ENCODE measurements at regions not wholly inside any gene's neighbourhood (a gene's known extent, or its start where the extent isn't known, plus 50 kb on each side); places are given as distances from the start of the nearest gene placed in this dataset.
"Not testable (repeated sequence)": the region's sequence is repeated elsewhere in the genome, so short reads cannot be mapped to it uniquely, and the experiment has no call there.

GRCh38 chr20:29755854-29756498 lies 1501.5 kb upstream of the DEFB115 start:
- intact Hi-C loops (cut with micrococcal nuclease; ENCODE audit: unreplicated experiment); H3K4me1 ChIP-seq (ENCODE audit: control insufficient read depth, insufficient read depth, low read length); CTCF ChIA-PET; H3K36me3 ChIP-seq (ENCODE audit: control insufficient read depth, insufficient read depth, low read length); H3K9me3 ChIP-seq (ENCODE audit: control insufficient read depth, insufficient read depth, low read depth, low read length); DNase-seq (ENCODE audit: low read depth, low spot score); POLR2A ChIA-PET; in situ Hi-C loops (cut with HindIII; ENCODE audit: low pct_unique_long_range_greater_than_20kb, low sequenced_read_pairs); BruUV-seq (replicated peaks); H3K27me3 ChIP-seq (ENCODE audit: control insufficient read depth, insufficient read depth, low read length): not testable (repeated sequence)
- peak; percentile 64; the same call in 1 of the 2 replicates for ATAC-seq
- Histone ChIP-seq H3K4me3 (ENCODE audit: low read depth in 2 of 2, low read length in 2 of 2) (peak overlapping the region; percentile 20 to 44), H3K27ac (ENCODE audit: low read length) (peak overlapping the region; percentile 58; the same call in 1 of the 2 replicates)

GRCh38 chr20:29756664-29757063 lies 1500.8 kb upstream of the DEFB115 start:
- Histone ChIP-seq H3K36me3 (ENCODE audit: control insufficient read depth, insufficient read depth, low read length) (no peaks in the 10 kb centered on the region), H3K4me3 (ENCODE audit: low read depth in 2 of 2, low read length in 2 of 2) (no peak overlapping the region), H3K27me3 (ENCODE audit: control insufficient read depth, insufficient read depth, low read length) (no peaks in the 10 kb centered on the region), H3K27ac (ENCODE audit: low read length) (no peak overlapping the region), H3K9me3 (ENCODE audit: control insufficient read depth, insufficient read depth, low read depth, low read length) (no peaks in the 10 kb centered on the region), H3K4me1 (ENCODE audit: control insufficient read depth, insufficient read depth, low read length) (no peaks in the 10 kb centered on the region)
- no TSS peak for BruUV-seq (replicated peaks)
- no peak for ATAC-seq
- in situ Hi-C loops (cut with HindIII; ENCODE audit: low pct_unique_long_range_greater_than_20kb, low sequenced_read_pairs) = no loop called here
- intact Hi-C loops (cut with micrococcal nuclease; ENCODE audit: unreplicated experiment) = no loop called here
- POLR2A ChIA-PET = no interaction called here
- no peak for DNase-seq (ENCODE audit: low read depth, low spot score)
- TF ChIP-seq REST (IDR thresholded peaks at IDR 0.05; ENCODE audit: insufficient read depth in 1 of 2, low read depth in 2 of 2, low read length in 1 of 2) (no peak), CTCF (IDR thresholded peaks at IDR 0.05) (no peak), POLR2AphosphoS5 (IDR thresholded peaks at IDR 0.05; ENCODE audit: low read depth, low read length) (no peak), TCF7L2 (IDR thresholded peaks at IDR 0.05; ENCODE audit: low read depth, low read length) (no peak), SIN3A (IDR thresholded peaks at IDR 0.05; ENCODE audit: borderline replicate concordance, insufficient read depth, low read depth, low read length) (no peak)
- CTCF ChIA-PET = interaction anchor here (0.6 kb wide), 1 partner anchor 11 kb away, joined by 5 read pairs; no protein-coding TSS in a partner anchor

GRCh38 chr20:29761621-29762385 lies 1495.7 kb upstream of the DEFB115 start:
- DNase-seq (ENCODE audit: low read depth, low spot score); H3K9me3 ChIP-seq (ENCODE audit: control insufficient read depth, insufficient read depth, low read depth, low read length); H3K27me3 ChIP-seq (ENCODE audit: control insufficient read depth, insufficient read depth, low read length); BruUV-seq (replicated peaks); H3K4me1 ChIP-seq (ENCODE audit: control insufficient read depth, insufficient read depth, low read length); ATAC-seq; in situ Hi-C loops (cut with HindIII; ENCODE audit: low pct_unique_long_range_greater_than_20kb, low sequenced_read_pairs); POLR2A ChIA-PET; H3K36me3 ChIP-seq (ENCODE audit: control insufficient read depth, insufficient read depth, low read length); H3K27ac ChIP-seq (ENCODE audit: low read length); H3K4me3 ChIP-seq (ENCODE audit: low read depth in 2 of 2, low read length in 2 of 2): not testable (repeated sequence)
- CTCF ChIA-PET = interaction anchor here (0.5 kb wide), 1 partner anchor 335 kb away, joined by 3 read pairs; no protein-coding TSS in a partner anchor
- intact Hi-C loops (cut with micrococcal nuclease; ENCODE audit: unreplicated experiment) = loop anchor here (10.0 kb wide), 2 partner anchors 127 to 317 kb away; no protein-coding TSS in a partner anchor

Measured in Panc1 (cell line).